ENCODE measurements at regions not wholly inside any gene's neighbourhood (a gene's known extent, or its start where the extent isn't known, plus 50 kb on each side); places are given as distances from the start of the nearest gene placed in this dataset.

DNA sequence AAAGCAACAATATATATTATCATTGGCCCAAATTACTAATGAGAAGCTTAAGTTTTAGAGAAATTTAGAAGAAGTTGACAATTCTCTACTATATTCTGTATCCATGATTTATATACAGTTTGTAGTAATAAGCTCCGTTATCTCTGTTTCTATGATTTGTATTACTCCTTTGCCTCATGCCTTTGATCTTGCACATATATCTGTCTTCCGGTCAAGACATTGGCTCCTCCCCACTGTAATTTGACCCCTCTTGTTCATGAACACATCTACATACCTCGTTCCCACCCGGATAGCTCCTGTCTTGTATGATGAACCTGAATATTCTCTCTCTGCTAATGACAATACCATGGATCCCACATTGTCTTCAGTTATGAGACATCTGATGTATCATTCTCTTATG is 581.0 kb upstream of the RGS18 start:
- TF ChIP-seq, protein P1, sequence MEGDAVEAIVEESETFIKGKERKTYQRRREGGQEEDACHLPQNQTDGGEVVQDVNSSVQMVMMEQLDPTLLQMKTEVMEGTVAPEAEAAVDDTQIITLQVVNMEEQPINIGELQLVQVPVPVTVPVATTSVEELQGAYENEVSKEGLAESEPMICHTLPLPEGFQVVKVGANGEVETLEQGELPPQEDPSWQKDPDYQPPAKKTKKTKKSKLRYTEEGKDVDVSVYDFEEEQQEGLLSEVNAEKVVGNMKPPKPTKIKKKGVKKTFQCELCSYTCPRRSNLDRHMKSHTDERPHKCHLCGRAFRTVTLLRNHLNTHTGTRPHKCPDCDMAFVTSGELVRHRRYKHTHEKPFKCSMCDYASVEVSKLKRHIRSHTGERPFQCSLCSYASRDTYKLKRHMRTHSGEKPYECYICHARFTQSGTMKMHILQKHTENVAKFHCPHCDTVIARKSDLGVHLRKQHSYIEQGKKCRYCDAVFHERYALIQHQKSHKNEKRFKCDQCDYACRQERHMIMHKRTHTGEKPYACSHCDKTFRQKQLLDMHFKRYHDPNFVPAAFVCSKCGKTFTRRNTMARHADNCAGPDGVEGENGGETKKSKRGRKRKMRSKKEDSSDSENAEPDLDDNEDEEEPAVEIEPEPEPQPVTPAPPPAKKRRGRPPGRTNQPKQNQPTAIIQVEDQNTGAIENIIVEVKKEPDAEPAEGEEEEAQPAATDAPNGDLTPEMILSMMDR (IDR thresholded peaks at IDR 0.05; ENCODE audit: poor library complexity), result no peak
- TF ChIP-seq EZH2 (IDR thresholded peaks at IDR 0.05; ENCODE audit: borderline replicate concordance), result no peak
- no peak for TF ChIP-seq EZH2phosphoT487 (IDR thresholded peaks at IDR 0.05; ENCODE audit: low read depth, severe bottlenecking, unreplicated experiment)
